ENCODE measurements at regions not wholly inside any gene's neighbourhood (a gene's known extent, or its start where the extent isn't known, plus 50 kb on each side); places are given as distances from the start of the nearest gene placed in this dataset.
"Not testable (repeated sequence)": the region's sequence is repeated elsewhere in the genome, so short reads cannot be mapped to it uniquely, and the experiment has no call there.

DNA sequence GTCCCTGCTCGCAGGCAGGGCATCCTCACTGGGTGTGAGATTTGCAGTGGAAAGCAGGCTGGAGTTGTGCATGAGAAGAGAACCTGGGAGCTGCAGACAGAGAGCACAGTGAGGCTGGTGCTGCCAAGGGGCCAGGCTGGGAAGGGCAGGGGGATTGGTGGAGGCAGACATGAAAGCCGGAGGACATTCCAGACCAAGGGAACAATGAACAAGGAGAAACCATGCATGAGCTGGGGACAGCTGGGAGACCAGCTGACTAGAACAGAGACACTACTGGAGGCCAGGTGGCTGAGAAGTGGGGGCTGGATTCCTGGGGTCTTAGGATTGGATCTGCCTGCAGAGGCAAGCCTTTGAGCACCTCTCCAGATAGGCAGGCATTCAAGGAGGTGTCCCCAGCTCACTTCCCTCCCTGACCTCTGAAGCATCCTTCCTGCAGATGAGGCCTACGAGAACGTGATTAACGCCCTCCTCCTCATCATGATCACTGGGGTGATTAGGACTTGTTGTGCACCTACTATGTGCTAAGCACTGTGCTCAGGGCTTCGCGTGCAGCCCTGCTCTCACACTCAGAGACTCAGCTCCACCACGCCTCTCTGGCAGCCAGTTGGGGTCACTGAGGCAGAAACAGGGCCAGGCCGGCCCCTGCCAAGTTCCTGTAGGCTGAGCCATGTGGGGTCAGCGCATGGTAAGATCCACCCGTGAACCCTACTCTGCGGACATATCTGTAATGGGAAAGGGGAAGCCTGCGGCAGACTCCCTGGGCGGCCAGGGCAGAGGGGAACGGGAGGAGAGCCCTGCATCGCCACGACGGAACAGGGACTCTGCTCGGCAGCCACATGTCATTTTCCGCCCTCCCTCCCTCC, 74.8 kb upstream of the SLC66A3 start:
- TF ChIP-seq, protein P1, sequence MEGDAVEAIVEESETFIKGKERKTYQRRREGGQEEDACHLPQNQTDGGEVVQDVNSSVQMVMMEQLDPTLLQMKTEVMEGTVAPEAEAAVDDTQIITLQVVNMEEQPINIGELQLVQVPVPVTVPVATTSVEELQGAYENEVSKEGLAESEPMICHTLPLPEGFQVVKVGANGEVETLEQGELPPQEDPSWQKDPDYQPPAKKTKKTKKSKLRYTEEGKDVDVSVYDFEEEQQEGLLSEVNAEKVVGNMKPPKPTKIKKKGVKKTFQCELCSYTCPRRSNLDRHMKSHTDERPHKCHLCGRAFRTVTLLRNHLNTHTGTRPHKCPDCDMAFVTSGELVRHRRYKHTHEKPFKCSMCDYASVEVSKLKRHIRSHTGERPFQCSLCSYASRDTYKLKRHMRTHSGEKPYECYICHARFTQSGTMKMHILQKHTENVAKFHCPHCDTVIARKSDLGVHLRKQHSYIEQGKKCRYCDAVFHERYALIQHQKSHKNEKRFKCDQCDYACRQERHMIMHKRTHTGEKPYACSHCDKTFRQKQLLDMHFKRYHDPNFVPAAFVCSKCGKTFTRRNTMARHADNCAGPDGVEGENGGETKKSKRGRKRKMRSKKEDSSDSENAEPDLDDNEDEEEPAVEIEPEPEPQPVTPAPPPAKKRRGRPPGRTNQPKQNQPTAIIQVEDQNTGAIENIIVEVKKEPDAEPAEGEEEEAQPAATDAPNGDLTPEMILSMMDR (IDR thresholded peaks at IDR 0.05; ENCODE audit: low read depth, low read length): no peak
- no peak for DNase-seq (ENCODE audit: extremely low read depth, low read depth)

DNA sequence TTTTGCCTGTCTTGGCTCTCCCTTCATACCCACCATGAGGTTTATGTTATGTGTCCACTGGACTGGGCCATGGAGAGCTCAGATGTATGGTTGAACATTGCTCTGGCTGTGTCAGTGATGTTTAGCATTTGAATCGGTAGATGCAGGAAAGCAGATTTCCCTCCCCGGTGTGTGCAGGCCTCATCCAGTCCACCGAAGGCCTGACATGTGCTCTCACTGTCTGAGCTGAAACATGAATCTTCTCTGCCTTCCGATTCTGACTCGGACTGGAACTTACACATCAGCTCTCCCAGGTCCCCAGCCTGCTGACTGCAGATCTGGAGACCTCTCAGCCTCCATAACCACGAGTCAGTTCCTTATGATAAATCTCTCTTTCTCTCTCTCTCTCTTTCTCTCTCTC, 72.4 kb upstream of the SLC66A3 start:
- TF ChIP-seq, protein P1 (IDR thresholded peaks at IDR 0.05; ENCODE audit: low read depth, low read length): no peak
- DNase-seq (ENCODE audit: extremely low read depth, low read depth): no peak

DNA sequence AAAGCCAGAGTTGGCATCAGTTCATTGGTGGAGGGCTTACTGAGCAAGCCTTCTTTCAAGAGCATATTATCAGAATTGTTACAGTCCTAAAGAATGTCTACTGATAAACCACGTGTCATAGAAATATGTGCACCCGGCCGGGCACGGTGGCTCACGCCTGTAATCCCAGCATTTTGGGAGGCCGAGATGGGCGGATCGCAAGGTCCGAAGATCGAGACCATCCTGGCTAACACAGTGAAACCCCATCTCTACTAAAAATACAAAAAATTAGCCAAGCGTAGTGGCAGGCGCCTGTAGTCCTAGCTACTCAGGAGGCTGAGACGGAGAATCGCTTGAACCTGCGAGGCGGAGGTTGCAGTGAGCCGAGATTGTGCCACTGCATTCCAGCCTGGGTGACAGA, 66.4 kb upstream of the SLC66A3 start:
- not testable (repeated sequence) for DNase-seq (ENCODE audit: extremely low read depth, low read depth)

DNA sequence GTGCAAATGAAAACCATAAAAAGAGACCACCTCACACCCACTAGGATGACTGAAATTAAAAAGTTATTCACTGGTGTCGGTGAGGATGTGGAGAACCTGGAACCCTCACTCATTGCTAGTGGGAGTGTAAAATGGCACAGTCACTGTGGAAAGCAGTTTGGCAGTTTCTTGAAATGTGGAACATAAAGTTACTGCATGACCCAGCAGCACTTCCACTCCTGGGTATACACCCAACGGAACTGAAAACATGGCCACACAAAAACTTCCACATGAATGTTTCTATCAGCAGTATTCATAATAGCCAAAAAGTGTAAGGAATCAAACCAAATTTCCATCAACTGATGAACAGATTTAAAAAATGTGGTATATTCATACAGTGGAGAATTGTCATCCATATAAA, 65.1 kb upstream of the SLC66A3 start:
- TF ChIP-seq, protein P1 (IDR thresholded peaks at IDR 0.05; ENCODE audit: low read depth, low read length): no peak
- no peak for DNase-seq (ENCODE audit: extremely low read depth, low read depth)

DNA sequence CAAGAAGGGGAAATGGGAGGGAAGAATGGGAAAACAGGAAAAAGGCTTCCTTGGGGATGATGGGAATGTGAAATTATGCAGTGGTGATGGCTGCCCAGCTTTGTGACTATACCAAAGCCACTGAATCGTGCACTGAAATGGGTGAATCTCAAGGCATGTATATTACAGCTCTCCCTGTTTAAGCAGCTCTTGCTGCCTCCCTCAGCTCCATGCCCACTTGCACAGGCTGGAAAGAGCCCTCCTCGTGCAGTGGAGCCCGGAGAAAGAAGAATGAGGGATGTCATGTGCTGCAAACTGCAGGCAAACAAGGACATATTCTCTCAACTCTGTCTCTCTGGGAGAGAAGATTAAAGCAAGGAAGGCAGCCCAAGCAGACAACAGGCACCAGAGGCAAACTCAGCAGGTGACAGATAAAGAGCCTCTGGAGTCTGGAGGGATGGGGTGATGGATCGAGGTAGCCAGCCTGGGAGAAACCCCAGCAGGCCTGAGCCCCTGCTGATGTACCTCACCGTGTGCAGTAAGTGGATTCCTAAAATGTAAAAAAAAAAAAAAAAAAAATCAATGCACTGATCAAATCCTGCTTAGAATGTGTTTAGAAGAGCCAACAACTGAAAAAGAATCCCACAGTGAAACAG, 62.4 kb upstream of the SLC66A3 start:
- DNase-seq (ENCODE audit: extremely low read depth, low read depth): no peak
- TF ChIP-seq, protein P1 (IDR thresholded peaks at IDR 0.05; ENCODE audit: low read depth, low read length): no peak

DNA sequence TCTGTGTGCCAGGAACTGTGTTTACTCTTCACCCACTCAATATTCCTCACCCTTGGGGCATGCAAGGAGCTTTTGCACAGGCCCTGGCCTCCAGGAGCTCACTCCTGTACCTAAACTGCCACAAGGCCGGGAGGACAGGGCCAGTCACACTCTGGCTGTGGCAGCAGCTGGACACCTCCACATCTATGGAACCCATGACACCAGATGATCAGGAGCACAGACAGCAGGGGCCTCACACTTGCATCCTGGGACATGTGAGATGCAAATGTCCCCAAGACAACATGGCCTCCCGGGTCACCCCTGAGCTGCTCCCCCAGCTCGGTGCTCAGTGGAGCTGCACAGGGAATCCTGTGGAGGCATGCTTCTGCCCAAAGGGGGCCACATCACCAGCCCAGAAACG, 61.8 kb upstream of the SLC66A3 start:
- no peak for DNase-seq (ENCODE audit: extremely low read depth, low read depth)
- TF ChIP-seq, protein P1 (IDR thresholded peaks at IDR 0.05; ENCODE audit: low read depth, low read length): no peak

DNA sequence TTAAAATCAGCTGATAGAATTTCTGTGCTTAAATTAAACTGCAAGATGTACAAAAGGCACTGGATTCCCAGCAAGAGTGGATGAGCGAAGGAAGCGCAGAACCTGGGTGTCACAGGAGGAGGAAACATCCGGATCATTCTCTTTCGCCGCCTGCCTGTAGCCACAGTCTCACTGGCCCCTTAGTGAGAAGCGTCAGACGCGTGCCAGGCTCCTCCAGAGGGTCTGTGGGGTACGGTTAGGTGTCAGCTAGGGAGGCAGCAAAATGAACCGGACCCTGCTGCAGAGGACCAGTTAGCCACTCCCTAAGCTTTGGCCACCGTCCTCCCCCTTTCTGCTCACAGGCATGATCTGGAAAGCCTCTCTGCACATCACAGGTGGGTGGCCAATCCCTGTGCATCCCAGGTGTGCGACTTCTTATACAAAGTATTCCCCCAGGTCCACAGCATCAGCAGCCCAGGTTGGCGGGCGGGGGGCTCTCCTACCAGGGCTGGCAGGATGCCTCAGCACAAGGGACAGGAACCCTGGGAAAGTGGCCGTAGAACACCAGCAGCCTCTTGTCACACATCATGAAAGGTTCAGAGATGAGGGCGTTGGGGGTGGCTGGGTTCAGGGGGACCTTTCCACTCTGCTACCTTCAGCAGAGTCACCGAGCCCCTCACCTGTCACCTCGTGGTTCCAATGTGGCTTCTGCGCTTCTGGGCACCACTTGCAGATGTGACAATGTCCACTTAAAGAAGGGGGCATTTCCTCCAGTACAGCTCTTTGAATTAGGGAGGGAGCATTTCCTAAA, 61.1 kb upstream of the SLC66A3 start:
- DNase-seq (ENCODE audit: extremely low read depth, low read depth): no peak

More for the DNA sequence above, 61.1 kb upstream of the SLC66A3 start:
- TF ChIP-seq, protein P1 (IDR thresholded peaks at IDR 0.05; ENCODE audit: low read depth, low read length): no peak
